Mucosa of descending colon (tissue), 3 donors: ENCODE measurements at regions not wholly inside any gene's neighbourhood (a gene's known extent, or its start where the extent isn't known, plus 50 kb on each side); places are given as distances from the start of the nearest gene placed in this dataset.
"Not testable (repeated sequence)": the region's sequence is repeated elsewhere in the genome, so short reads cannot be mapped to it uniquely, and the experiment has no call there.

Experiments
- ATAC-seq: fragments of 200-7000 bp; cut with Tn5 transposase; one replicate; pipeline ENCODE4 v1.9.1; 2020; ENCODE audit warnings: mild to moderate bottlenecking, moderate library complexity
- DNase-seq, 3 donors: peaks; one replicate each; pipeline ENCODE4 v3.0.0-alpha.2; 2020
- H3K36me3 ChIP-seq: fragments of 200-600 bp; one replicate; pipeline ENCODE4 v1.8.0; 2021; ENCODE audit warnings: low read depth, mild to moderate bottlenecking
- H3K4me1 ChIP-seq: fragments of 200-600 bp; one replicate; pipeline ENCODE4 v1.8.0; 2021; ENCODE audit warnings: low read depth, mild to moderate bottlenecking
- H3K4me3 ChIP-seq: fragments of 200-600 bp; one replicate; pipeline ENCODE4 v1.8.0; 2021; ENCODE audit warnings: mild to moderate bottlenecking
- H3K9me3 ChIP-seq: fragments of 200-600 bp; one replicate; pipeline ENCODE4 v1.8.0; 2021; ENCODE audit warnings: mild to moderate bottlenecking
- CTCF ChIP-seq: fragments of 200-600 bp; IDR thresholded peaks from one replicate; pipeline ENCODE4 v1.8.0; 2022; ENCODE audit warnings: antibody characterized with exemption, mild to moderate bottlenecking
- intact Hi-C, 2 donors: fragments of 100-400 bp; cut with DNase I in 1 of 2; cut with micrococcal nuclease in 1 of 2; formaldehyde crosslinking; loops; one replicate each; pipeline versions ENCODE4 v1.11.0 to v1.11.1; 2022; cut with DNase I, micrococcal nuclease
- donor health status: DM: no; HTN: no; CAD: no; lungs with moderate emphysema.
- donor health status: DM: no; HTN: no; CAD: no.
- donor health status: DM: no; HTN: yes; CAD: no.

- ATAC-seq, result no peak
- no peaks in the 10 kb centered on the region for H3K4me1 ChIP-seq
- no peak for TF ChIP-seq CTCF
- H3K36me3 ChIP-seq, result no peaks in the 10 kb centered on the region
- DNase-seq, result no peak
- intact Hi-C loops, result no loop called here
- no peaks in the 10 kb centered on the region for H3K9me3 ChIP-seq
- H3K4me3 ChIP-seq, result no peak overlapping the region
Measured at GRCh38 chr6:168934660-168935627, 318.7 kb downstream of the THBS2 start.

GRCh38 chr6:168932171-168932570 lies 321.5 kb downstream of the THBS2 start:
- intact Hi-C loops, DNase-seq, H3K9me3 ChIP-seq, H3K4me3 ChIP-seq, H3K4me1 ChIP-seq, H3K36me3 ChIP-seq, ATAC-seq: not testable (repeated sequence)

DNA sequence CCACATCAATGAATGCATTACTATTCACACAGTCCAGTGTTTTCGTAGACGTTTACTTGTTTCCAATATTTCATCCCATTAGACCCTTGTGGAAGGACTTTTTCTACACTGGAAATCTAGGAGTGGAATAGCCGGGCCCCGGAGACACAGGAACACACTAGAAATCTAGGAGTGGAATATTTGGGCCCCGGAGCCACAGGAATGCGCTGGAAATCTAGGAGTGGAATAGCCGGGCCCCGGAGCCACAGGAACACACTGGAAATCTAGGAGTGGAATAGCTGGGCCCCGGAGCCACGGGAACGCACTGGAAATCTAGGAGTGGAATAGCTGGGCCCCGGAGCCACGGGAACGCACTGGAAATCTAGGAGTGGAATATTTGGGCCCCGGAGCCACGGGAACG lies 322.6 kb downstream of the THBS2 start:
- H3K36me3 ChIP-seq, DNase-seq, H3K4me1 ChIP-seq, H3K4me3 ChIP-seq, ATAC-seq, H3K9me3 ChIP-seq, intact Hi-C loops: not testable (repeated sequence)

DNA sequence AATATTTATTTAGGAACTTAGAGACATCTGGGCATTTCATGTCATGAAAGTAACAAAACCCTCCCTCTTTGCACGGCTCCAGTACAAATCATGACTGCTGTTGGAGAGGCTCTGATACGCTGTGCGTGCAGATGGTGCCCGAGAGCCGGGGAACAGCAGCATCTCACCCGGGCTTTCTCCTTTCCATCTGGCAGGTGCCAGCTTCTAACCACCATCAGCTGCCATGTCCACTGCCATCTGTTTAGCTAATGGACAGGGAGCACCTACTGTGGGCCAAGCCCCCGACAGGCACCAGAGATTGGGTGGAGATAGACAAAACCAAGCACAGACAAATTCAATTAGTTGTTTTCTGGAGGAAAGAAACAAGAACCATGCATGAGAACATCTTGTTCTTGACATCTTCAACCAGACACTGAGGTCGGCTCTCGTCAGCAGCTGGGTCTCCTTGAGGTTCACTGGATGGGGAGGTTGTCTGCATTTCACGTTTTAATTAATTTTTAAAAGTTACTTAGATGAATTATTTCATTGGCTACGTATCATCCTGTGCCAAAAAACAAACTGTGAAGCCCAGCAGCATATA lies 323.7 kb downstream of the THBS2 start:
- DNase-seq, result no peak

GRCh38 chr6:168928012-168928411 lies 325.6 kb downstream of the THBS2 start:
- no peaks in the 10 kb centered on the region for H3K9me3 ChIP-seq
- H3K36me3 ChIP-seq, result no peaks in the 10 kb centered on the region
- DNase-seq (no peak), ATAC-seq (no peak)
- no peak for TF ChIP-seq CTCF
- intact Hi-C loops, result no loop called here
- no peak overlapping the region for H3K4me3 ChIP-seq
- H3K4me1 ChIP-seq, result no peaks in the 10 kb centered on the region

More for the DNA sequence above, 323.7 kb downstream of the THBS2 start:
- Histone ChIP-seq H3K9me3 (no peaks in the 10 kb centered on the region), H3K4me1 (no peaks in the 10 kb centered on the region), H3K4me3 (no peak overlapping the region), H3K36me3 (no peaks in the 10 kb centered on the region)
- no peak for ATAC-seq
- no peak for TF ChIP-seq CTCF
- intact Hi-C loops, result no loop called here

DNA sequence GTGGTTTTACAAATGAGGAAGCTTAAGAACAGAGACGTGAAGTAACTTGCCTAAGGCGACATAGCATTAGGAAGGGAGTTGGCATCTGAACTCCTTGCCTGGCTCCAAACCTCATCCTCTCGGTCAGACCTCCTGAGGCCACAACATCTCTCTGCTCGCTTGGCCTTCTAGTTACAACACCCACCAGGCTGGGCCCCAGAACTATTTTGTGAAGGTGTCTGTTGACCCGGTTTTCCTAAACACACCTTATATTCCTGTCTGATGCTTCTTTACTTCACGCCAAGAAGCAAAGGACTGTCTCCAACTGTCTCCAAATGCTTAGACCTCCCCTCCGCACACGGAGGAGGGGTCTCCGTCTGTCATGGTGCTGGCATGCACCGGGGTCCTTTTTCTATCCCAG lies 326.6 kb downstream of the THBS2 start:
- Histone ChIP-seq H3K4me1 (no peaks in the 10 kb centered on the region), H3K4me3 (no peak overlapping the region), H3K9me3 (no peaks in the 10 kb centered on the region), H3K36me3 (no peaks in the 10 kb centered on the region)
- TF ChIP-seq CTCF, result no peak
- ATAC-seq (no peak), DNase-seq (no peak)
- intact Hi-C loops, result no loop called here
